Sciatic nerve (tissue), 2 donors: ENCODE measurements at regions not wholly inside any gene's neighbourhood (a gene's known extent, or its start where the extent isn't known, plus 50 kb on each side); places are given as distances from the start of the nearest gene placed in this dataset.

ENCODE experiments used
- ATAC-seq: fragments of 200-7000 bp; cut with Tn5 transposase; one replicate; pipeline ENCODE4 v1.9.1; 2020; ENCODE audit warnings: mild to moderate bottlenecking, moderate library complexity
- DNase-seq: peaks from one replicate; pipeline ENCODE4 v3.0.0-alpha.2; 2020; ENCODE audit warnings: low spot score
- intact Hi-C: fragments of 100-400 bp; cut with DNase I; formaldehyde crosslinking; loops from one replicate; pipeline ENCODE4 v1.14.2; 2022
- donor health status: DM: no; HTN: no; CAD: no.
- donor health status: DM: no; HTN: no; CAD: no.

DNA sequence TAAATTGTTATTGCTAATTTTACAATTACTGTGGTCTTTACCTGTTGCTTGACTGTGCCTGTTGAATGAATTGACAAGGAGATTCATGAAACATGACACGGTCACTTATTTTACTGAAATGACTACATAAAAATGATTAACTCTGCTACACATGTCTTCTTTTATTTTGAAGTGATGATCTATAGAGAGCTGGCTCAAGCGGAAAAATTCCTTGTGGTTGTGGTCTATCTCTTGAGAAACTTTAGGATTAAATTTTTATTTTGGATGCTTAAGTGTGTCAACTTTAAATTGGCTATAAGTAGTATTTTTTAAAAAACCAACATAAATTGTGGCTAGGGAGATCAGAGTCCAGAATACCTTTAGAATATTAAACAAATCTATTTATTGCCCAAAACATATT, 131.8 kb upstream of the PITX2 start:
- DNase-seq (no peak), ATAC-seq (no peak)
- intact Hi-C loops, result no loop called here

DNA sequence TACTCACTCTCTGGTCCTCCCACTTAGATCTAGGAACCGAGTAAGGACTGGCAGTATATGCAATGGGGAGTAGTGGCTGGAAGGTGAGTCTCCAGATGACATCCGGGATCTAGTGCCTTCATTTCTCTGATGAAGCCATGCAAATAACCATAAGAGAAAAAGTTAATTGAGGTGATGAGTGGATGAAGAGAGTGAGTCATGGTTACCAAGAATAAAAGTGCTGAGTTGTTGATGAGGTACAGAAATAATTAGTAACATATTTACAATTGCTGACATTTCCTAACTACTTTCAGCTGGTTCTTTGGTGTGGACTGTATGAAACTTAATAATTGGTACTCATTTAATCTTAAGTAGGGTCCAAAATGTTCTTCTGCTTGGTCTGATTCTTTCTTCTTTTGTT, 146.7 kb upstream of the PITX2 start:
- intact Hi-C loops, result no loop called here
- ATAC-seq, result no peak

DNA sequence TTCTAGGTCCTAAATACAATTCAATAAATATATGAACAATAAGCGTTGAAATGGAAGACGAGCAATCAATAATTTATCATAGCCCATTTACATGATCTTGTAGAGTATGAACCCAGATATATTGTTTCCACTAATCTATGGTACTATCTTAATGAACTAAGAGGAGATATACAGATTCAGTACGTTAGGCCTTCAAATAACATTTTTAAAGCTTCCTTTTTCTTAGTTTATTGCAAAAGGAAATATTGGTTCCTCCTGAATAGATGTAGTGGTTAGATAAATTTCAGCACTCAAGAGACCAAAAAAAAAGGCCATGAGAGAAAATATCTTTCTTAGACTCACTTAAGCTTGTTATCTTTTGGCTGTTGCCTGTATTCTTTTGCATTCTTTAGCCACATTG, 147.5 kb upstream of the PITX2 start:
- no peak for ATAC-seq
- no peak for DNase-seq
- intact Hi-C loops, result no loop called here

More for the DNA sequence above, 146.7 kb upstream of the PITX2 start:
- no peak for DNase-seq

DNA sequence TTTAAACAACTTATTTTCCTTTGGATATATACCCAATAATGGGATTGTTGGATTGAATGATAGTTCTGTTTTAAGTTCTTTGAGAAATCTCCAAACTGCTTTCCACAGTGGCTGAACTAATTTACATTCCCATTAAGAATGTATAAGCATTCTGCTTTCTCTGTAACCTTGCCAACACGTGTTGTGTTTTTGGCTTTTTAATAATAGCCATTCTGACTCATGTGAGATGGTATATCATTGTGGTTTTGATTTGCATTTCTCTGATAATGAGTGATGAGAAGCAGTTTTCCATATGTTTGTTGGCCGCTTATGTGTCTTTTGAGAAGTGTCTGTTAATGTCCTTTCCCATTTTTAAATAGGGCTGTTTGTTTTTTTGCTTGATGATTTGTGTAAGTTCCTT, 155.6 kb upstream of the PITX2 start:
- no peak for DNase-seq
- no peak for ATAC-seq
- intact Hi-C loops, result no loop called here

DNA sequence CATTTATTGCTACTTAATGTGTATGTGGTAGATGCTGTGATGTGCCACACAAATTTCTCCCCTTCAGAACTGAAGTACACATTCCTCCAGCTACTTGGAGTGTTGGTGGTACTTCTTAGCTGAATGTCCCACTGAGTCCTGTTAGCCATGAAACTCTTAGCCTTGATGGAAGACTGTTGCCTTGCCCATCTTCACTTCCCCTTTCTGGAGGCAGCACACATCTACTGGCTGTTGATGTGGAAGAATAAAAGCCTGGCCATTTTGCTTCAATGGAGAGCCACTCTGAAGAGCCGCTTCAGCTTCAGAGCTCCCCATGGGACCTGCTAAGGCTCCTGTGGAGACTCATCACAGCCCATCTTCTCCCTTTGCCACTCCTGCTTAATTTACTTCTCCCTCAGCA, 157.7 kb upstream of the PITX2 start:
- DNase-seq (no peak), ATAC-seq (no peak)
- intact Hi-C loops, result no loop called here

DNA sequence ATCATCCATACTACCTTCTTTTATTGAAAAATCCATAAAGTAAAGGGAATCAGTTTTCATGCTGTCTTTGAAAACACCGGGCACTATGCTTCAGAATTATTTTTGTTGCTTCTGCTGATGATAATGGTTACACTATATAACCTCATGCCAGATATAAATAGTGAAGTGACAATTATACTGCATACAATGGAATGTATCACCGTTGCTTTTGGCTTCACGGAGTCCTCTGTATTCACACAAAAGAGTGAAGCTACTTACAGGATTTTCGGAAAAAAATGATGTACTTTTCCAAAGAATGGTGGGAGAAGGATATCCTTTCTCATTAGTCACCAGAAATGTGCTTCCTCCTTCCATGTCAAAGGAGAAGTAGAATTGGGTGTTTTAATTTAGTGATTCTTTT, 159.1 kb upstream of the PITX2 start:
- intact Hi-C loops, result no loop called here
- DNase-seq (no peak), ATAC-seq (no peak)

DNA sequence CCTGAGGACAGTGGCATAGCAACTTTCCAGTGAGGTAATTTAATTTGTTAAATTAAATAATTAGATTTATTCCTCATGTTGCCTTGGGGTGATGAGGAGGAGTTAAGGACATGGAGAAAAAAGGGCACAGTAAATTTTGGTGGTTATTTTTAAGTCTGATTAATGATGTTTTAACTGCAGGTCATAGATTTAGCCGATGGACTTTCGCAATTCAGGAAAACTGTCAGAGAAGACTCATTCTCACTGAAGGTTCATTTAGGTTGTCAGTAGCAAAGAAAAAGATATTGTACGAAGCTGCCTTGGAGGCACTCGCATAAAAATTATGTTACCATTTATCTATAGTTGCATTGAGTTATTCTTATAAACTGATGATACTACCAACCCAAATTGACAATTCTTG, 164.2 kb upstream of the PITX2 start:
- DNase-seq (no peak), ATAC-seq (no peak)
- intact Hi-C loops, result no loop called here

DNA sequence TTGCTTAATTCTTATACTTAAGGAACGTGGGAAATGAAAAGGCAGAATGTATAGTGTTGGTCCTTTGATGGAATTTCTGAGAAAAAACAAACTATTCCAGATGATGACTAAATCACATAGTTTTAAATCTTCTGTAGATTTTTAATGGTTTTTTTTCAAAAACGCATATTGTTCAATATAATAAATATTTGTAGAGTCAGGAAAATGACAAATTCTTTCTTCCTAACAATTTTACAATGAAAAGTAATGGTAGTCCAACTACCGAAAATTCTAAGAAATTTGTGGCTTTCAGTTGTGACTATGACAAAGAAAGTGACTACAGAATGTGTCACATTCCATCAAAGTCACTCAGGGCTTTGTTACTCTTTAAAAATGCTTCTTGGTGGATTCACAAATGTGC, 164.8 kb upstream of the PITX2 start:
- ATAC-seq (no peak), DNase-seq (no peak)
- intact Hi-C loops, result no loop called here

DNA sequence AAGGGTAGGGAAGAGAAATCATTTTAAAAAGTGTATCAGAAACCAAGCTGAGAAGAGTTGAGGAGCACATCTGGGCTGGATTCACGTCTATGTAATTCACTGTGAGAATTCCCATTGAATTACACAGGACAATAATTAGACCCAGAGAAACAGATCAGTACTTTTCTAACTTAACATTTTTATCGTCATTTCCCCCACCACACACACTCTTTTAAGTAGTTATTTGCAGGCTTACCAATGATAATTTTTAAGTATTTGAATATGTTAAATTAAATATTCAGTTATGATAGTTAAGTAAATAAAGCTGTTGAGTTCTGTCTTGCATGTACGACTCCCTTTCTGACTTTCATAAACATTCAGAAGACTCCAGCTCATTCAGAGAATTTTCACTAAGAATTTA, 165.4 kb upstream of the PITX2 start:
- DNase-seq (no peak), ATAC-seq (no peak)
- intact Hi-C loops, result no loop called here

DNA sequence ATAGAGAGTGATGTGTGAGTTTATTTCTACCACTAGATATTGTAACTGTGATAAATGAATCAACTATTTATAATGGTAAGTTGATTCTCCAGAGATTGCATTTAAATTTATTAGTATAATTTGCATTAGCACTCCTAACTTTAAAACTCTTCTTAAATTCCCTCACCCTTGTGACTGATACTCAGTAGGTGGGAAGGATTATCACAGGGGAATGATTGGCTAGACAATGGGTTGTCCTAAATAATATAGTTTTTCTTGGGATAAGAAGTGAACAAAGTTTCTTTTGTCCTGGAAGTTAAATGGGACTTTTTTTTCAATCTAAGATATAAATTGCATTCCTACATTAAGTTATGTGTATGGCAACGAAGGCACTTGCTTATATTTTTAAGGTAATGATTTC, 169.2 kb upstream of the PITX2 start:
- DNase-seq, result no peak
- intact Hi-C loops, result no loop called here
- ATAC-seq, result no peak

DNA sequence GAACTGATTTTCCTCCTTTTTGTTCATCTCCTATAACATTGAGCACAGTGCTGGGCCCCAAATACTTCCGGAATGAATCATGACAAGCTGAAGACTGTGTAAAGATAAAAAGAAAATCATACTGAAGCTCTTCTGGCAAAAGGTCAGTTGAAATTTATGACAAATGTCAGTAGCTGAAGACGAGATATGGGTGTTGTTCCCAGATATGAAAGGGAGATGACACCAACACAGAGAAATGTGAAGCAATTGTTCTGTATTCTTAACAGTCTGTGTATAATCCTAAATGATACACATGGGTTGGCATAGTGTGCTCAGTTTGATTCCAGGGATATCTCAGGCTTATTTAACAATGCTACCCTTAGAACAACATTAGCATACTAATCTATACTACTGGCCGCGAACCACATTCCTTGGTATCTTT, 170.5 kb upstream of the PITX2 start:
- intact Hi-C loops, result no loop called here
- no peak for ATAC-seq
- no peak for DNase-seq

DNA sequence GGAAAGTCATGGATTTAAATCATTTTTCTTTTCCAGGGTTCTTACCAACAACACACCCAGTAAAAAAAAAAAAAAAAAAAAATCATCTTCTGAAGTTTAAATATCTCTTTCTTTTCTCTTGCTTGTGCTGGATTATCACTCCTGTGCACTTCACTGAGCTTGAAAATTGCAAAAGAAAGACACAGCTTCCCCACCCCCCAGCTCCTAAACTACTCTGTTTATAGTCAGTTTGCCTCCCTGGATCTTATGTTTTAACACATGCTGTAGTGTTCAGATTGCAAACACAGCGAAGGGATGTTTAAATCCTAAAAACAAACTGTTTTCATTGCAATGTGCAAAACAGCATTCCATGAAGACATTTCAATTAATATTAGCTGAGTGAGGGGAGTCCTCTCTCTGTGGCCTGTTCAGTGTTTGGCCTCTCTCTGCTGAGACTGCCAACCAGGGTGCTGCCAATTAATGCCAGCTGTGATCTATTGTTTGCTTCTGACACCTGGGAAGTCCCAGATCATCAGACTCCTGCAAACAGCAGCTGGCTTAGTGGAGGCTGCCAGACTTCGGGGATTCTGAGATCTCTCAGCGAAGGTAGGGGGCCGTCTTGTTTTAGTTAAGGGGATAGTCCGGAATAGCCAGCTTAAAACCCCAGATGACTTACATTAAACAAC, 171.1 kb upstream of the PITX2 start:
- no peak for ATAC-seq
- intact Hi-C loops, result no loop called here

DNA sequence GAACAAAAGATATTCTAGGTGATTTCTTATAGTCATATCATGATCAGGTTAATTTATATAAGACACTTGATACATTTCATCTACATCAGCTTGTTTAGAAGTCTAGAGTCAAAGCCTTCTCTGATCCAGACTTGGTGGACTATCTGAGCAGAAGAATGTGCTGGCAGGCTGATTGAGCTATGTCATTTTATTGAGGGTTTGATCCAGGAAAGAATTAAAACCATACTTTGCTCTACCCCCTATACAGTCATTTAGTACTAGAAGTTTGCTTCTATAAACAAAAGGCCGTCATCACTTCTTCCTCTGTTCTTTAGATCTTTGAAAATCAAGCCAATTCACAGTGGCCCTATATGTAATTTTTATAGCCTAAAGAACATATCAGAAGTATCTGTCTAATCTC, 173.1 kb upstream of the PITX2 start:
- DNase-seq (no peak), ATAC-seq (no peak)
- intact Hi-C loops, result no loop called here

More for the DNA sequence above, 171.1 kb upstream of the PITX2 start:
- DNase-seq, result no peak

DNA sequence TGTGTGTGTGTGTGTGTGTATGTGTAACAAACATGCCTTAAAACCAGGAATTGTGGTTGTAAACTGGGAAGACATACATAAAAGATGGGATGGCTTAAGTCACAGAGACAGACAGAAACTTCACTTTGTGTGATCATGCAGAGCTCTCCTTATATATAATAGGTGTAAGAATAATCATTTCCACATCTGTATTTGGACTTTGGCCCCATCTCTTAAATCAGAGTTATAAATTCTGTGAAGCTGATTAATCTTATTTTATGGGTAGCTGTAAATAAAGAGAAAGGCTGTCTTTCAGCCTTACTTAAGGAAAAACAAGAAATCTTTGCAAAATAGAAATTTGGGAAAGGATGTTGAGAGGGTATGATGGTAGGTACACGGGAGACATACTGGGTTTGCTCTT, 174.6 kb upstream of the PITX2 start:
- intact Hi-C loops, result no loop called here
- no peak for ATAC-seq
- no peak for DNase-seq

DNA sequence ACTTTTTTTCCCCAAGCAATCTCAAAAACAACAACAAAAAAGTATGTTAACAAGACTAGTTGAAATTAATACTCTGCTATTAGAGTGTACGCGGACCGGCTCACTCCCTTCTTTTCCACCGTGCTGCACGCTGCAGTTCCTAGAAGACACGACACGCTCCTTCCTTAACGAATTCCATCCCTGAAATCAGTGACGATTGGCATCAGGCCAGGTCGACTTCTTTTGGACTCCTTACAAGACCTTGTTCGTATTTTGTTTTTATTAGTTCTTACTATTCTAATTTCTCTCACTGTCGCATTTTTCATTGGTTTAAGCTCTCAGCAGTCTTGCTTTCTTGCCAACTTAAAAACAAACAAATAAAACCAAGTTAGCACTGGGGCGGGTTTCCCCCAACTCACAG, 175.8 kb upstream of the PITX2 start:
- intact Hi-C loops, result no loop called here
- DNase-seq, result peak; percentile 56
- ATAC-seq, result no peak

DNA sequence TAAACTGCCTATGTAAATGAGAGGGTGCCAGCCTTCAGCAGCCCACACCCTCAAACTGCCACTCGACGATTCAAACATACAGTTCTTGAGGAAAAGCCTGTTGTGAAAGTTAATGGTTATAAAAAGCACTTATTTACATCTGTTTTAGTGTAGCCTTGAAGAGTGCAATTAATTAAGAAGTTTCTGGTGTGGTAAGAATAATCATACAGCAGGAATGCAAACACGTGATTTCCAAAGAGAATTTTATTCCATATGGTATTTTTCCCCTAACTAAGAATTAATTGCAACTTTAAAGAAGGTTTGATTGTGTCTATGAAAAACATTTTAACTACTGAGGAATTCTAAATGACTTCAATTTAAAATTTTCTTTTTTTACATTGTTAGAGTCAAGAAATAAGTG, 176.3 kb upstream of the PITX2 start:
- ATAC-seq (no peak), DNase-seq (no peak)
- intact Hi-C loops, result no loop called here

DNA sequence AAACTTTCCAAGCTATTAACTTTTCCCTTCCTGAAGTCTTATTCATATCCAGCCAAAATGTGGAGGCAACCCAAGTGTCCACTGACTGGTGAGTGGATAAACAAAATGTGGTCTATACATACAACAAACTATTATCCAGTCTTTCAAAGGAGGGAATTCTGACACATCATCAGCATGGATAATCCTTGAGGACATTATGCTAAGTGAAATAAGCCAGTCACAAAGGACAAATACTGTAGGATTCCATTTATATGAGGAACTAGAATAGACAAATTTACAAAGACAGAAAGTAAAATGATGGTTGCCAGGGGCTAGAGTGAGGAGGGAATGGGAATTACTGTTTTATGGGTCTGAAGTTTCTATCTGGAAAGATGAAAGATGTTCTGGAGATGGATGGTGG, 178.7 kb upstream of the PITX2 start:
- no peak for ATAC-seq
- intact Hi-C loops, result no loop called here
- no peak for DNase-seq

DNA sequence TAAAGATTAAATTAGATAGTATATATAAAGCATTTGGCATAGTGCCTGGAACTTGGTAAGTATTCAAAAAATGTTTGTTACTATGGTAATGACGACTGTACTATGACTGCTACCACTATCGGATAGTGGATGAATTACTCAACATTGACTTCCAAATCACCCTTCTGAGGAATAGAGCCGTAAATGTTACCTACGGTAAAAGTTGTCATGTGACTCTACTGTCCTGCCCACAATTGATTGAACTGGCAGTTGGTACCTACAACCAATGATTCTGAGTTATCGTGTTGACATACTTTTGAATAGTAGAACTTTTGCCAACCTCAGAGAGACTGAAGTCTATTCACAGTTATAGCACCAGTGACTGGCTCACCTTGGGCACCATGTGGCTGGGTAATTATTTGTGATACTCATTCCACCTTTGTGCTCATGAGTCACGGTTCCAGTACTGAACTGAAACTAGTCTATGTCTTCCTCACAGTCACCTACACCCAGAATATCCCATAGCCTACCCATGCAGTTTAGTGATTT, 185.5 kb upstream of the PITX2 start:
- ATAC-seq (no peak), DNase-seq (no peak)
- intact Hi-C loops, result no loop called here

DNA sequence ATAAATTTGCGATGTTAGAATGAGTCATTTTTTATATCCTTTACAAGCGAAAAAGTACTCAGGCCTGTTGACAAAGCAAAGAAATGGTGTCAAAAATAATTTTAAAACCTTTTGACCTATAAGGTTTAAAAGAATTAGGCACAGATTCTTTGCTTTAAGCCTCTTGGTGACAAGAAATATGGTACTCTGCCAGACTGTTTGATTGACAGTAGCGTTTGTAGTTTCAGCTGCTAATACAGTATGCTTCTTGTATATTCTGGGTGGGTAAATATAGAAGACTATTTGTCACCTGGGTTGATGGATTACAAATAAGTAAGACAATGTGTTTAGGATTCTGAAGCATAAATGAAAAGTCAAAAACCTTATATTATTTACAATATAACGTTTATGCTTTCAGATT, 193.1 kb upstream of the PITX2 start:
- ATAC-seq (no peak), DNase-seq (no peak)
- intact Hi-C loops, result no loop called here

DNA sequence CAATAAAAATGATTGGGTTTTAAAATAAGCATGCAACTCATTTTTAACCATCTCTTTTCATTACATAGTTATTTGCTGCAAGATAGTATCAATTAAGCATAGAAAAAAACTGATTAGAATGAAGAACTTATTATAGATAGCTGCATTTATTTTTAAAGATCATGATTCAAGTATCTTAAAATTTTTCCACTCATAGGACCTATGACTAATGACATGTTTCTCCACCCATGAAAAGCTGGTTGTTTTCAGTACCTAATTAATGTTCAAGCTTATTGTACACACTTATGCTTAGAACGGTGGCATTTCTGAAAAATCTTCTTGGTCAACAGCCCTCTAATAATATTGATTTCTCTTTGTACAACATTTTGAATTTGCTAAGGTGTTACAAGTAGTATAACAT, 193.5 kb upstream of the PITX2 start:
- intact Hi-C loops, result no loop called here
- DNase-seq (no peak), ATAC-seq (no peak)

DNA sequence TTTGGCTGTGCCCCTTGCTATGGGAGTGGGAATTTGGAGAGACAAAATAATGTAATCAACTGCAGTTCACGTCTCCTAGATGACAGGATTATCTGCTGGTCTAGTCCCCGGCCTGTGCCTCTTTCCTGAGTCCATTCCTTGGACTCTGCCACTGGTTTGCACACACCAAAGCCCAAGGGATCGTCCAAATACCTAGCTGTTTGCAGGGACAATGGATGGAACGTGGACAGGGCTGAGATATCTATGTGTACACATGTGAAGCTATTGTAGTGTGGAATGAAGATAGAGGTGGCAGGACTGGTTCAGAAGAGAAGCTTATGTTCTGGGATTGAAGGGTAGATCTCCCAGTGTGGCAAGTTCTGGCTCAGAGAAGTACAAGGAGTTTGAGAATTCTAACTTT, 198.3 kb upstream of the PITX2 start:
- intact Hi-C loops, result no loop called here
- ATAC-seq, result no peak

DNA sequence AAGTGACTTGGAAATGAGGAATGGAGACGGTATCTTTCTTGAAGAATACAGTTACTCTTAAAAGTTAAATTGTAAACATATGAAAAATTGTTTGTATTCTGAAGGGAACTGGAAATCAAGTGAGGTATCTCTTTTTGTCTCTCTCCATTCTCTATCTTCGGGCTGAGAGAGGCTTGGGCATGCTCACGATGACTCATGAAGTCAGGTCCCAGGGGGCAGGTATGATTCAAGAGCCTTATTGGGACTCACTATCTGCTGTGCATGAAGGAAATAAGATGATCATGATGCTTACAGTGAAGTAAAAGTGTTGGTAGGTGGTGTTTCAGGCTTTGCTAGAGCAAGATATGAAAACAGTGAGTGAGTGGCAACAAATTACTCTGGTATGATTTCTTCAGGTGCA, 200.4 kb upstream of the PITX2 start:
- intact Hi-C loops, result no loop called here
- DNase-seq (no peak), ATAC-seq (no peak)

More for the DNA sequence above, 198.3 kb upstream of the PITX2 start:
- no peak for DNase-seq
